Brain microvascular endothelial cell (primary cell): ENCODE measurements at regions not wholly inside any gene's neighbourhood (a gene's known extent, or its start where the extent isn't known, plus 50 kb on each side); places are given as distances from the start of the nearest gene placed in this dataset.

ENCODE experiments used
- DNase-seq: peaks from one replicate; pipeline ENCODE4 v3.0.0-alpha.2; 2020
- H3K27ac ChIP-seq: fragments of 250-450 bp; sonication (Bioruptor Pico); 2 replicates; pipeline ENCODE4 v1.5.1; 2020; ENCODE audit warnings: mild to moderate bottlenecking, moderate library complexity
- H3K27me3 ChIP-seq: fragments of 250-450 bp; sonication (Bioruptor Pico); replicated peaks from 2 replicates; pipeline ENCODE4 v1.5.1; 2020; ENCODE audit warnings: mild to moderate bottlenecking
- H3K36me3 ChIP-seq: fragments of 250-450 bp; sonication (Bioruptor Pico); replicated peaks from 2 replicates; pipeline ENCODE4 v1.5.1; 2020; ENCODE audit warnings: mild to moderate bottlenecking
- H3K4me3 ChIP-seq: 2 replicates; pipeline ENCODE4 v1.5.1; 2011; ENCODE audit warnings: low read depth, mild to moderate bottlenecking, control low read depth, low read length, moderate library complexity
- in situ Hi-C: cut with HindIII; loops from 2 replicates; pipeline ENCODE4 v1.10.0; 2017; ENCODE audit warnings: low sequenced_read_pairs, low pct_ligation_motif_present
- TF ChIP-seq, protein P1 (sequence below): IDR thresholded peaks from 2 replicates; pipeline ENCODE4 v1.5.1; 2011; ENCODE audit warnings: low read depth, mild to moderate bottlenecking, moderate library complexity, low read length, control low read depth, inconsistent platforms; ENCODE audit errors: missing control alignments

DNA sequence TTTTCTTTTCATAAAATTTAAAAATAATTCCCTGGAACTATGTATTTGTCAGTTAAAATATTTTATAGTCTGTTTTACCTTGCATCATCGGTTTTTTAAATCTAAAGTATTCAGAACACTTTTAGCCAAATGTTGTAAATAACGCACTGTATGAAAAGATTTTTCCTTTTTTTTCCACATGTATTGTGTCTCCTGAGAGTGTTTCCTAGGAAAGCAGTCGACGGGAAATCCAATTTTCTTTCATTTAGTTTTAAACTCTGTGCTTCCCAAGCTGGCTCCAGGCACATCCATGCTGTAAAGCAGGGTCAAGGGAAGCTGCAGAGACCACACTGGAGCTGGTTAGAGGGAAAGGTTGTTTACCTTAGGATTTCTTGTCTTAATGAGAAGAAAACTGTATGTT is 1724.3 kb upstream of the TENM3 start:
- Histone ChIP-seq H3K27ac (no peak overlapping the region), H3K36me3 (no peaks in the 10 kb centered on the region), H3K27me3 (no peaks in the 10 kb centered on the region), H3K4me3 (no peak overlapping the region)
- in situ Hi-C loops, result no loop called here
- TF ChIP-seq, protein P1, sequence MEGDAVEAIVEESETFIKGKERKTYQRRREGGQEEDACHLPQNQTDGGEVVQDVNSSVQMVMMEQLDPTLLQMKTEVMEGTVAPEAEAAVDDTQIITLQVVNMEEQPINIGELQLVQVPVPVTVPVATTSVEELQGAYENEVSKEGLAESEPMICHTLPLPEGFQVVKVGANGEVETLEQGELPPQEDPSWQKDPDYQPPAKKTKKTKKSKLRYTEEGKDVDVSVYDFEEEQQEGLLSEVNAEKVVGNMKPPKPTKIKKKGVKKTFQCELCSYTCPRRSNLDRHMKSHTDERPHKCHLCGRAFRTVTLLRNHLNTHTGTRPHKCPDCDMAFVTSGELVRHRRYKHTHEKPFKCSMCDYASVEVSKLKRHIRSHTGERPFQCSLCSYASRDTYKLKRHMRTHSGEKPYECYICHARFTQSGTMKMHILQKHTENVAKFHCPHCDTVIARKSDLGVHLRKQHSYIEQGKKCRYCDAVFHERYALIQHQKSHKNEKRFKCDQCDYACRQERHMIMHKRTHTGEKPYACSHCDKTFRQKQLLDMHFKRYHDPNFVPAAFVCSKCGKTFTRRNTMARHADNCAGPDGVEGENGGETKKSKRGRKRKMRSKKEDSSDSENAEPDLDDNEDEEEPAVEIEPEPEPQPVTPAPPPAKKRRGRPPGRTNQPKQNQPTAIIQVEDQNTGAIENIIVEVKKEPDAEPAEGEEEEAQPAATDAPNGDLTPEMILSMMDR, result no peak
- no peak for DNase-seq

GRCh38 chr4:180521181-180521580 is 1722.0 kb upstream of the TENM3 start:
- in situ Hi-C loops, result no loop called here
- H3K27me3 ChIP-seq, result no peaks in the 10 kb centered on the region
- H3K4me3 ChIP-seq, result no peak overlapping the region
- H3K36me3 ChIP-seq, result no peaks in the 10 kb centered on the region
- TF ChIP-seq, protein P1, result no peak
- no peak for DNase-seq
- H3K27ac ChIP-seq, result no peak overlapping the region

- Histone ChIP-seq H3K4me3 (no peak overlapping the region), H3K27ac (no peak overlapping the region), H3K36me3 (no peaks in the 10 kb centered on the region), H3K27me3 (no peaks in the 10 kb centered on the region)
- no peak for DNase-seq
- TF ChIP-seq, protein P1, result no peak
- in situ Hi-C loops, result no loop called here
Measured at GRCh38 chr4:180525523-180526077, 1717.6 kb upstream of the TENM3 start.

DNA sequence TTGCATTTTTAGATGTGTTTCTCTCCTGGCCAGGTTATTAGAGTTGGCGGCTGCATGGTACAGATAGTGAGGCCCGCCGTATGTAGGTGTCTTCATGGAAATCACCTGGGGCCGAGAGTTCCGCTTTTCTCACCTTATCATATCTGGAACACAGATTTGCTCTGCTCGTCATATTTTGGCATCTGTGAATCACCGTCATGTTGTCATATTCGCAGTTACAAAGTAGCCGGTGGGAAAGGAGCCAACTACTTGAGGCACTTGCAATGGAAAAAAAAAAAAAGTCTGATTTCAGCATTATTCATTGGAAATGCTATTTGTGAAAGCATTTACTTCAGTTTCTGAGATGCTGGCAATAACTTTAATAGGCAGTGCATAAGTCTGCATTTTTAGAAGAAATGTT is 1715.2 kb upstream of the TENM3 start:
- in situ Hi-C loops, result no loop called here
- no peak overlapping the region for H3K27ac ChIP-seq
- TF ChIP-seq, protein P1, result no peak

GRCh38 chr4:180530787-180531186 is 1712.4 kb upstream of the TENM3 start:
- DNase-seq, result no peak
- H3K4me3 ChIP-seq, result no peak overlapping the region
- in situ Hi-C loops, result no loop called here
- TF ChIP-seq, protein P1, result no peak
- no peak overlapping the region for H3K27ac ChIP-seq
- H3K27me3 ChIP-seq, result no peaks in the 10 kb centered on the region
- no peaks in the 10 kb centered on the region for H3K36me3 ChIP-seq

More for the DNA sequence above, 1715.2 kb upstream of the TENM3 start:
- Histone ChIP-seq H3K4me3 (no peak overlapping the region), H3K27me3 (no peaks in the 10 kb centered on the region), H3K36me3 (no peaks in the 10 kb centered on the region)
- no peak for DNase-seq

DNA sequence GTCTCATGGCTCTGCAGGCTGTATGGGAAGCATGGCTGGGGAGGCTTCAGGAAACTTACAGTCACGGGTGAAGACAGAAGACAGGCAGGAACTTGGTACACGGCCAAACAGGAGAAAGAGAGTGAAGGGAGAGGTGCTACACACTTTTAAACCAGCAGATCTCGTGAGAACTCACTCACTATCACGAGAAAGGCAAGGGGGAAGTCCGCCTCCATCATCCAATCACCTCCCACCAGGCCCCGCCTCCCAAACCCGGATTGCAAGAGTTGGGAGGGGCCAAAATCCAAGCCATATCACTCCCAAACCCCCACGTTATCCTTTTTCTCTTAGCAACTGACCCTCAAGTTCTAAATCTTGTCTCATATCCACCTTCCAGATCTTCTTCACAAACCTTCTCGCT is 1710.5 kb upstream of the TENM3 start:
- in situ Hi-C loops, result no loop called here
- Histone ChIP-seq H3K36me3 (no peaks in the 10 kb centered on the region), H3K4me3 (no peak overlapping the region), H3K27me3 (no peaks in the 10 kb centered on the region), H3K27ac (no peak overlapping the region)
- TF ChIP-seq, protein P1, result no peak
- no peak for DNase-seq
